Gastrocnemius medialis (tissue), 4 donors: ENCODE measurements at regions not wholly inside any gene's neighbourhood (a gene's known extent, or its start where the extent isn't known, plus 50 kb on each side); places are given as distances from the start of the nearest gene placed in this dataset.

Experiments used
- ATAC-seq, 2 donors: fragments of 150-250 bp; one replicate each; pipeline ENCODE4 v1.9.1; 2016
- DNase-seq, 2 donors: peaks; one replicate each; pipeline ENCODE4 v3.0.0-alpha.2; 2019
- H3K27ac ChIP-seq, 4 donors: fragments of 200-600 bp; sonication (generic); 1 replicate in 1 of 4; 2 replicates in 3 of 4; pipeline ENCODE4 v1.5.1; 2016 to 2018; ENCODE audit warnings: mild to moderate bottlenecking in 2 of 4, moderate library complexity in 1 of 4
- H3K27me3 ChIP-seq, 3 donors: fragments of 200-600 bp; sonication (generic) in 2 of 3; 1 replicate in 1 of 3; 2 replicates in 2 of 3; pipeline versions ENCODE4 v1.5.1 to v1.6.0; 2016 to 2019; ENCODE audit warnings: mild to moderate bottlenecking in 1 of 3, moderate library complexity in 1 of 3
- H3K36me3 ChIP-seq, 2 donors: fragments of 200-600 bp; sonication (generic) in 1 of 2; one replicate each; pipeline ENCODE4 v1.5.1; 2017 to 2018
- H3K4me1 ChIP-seq, 2 donors: fragments of 200-600 bp; sonication (generic) in 1 of 2; one replicate each; pipeline ENCODE4 v1.5.1; 2016 to 2017; ENCODE audit warnings: mild to moderate bottlenecking in 2 of 2
- H3K4me3 ChIP-seq, 4 donors: fragments of 200-600 bp; sonication (generic) in 3 of 4; 1 replicate in 1 of 4; 2 replicates in 3 of 4; pipeline ENCODE4 v1.5.1; 2016 to 2019; ENCODE audit warnings: mild to moderate bottlenecking in 2 of 4
- H3K9me3 ChIP-seq, 3 donors: fragments of 200-600 bp; sonication (generic) in 2 of 3; 1 replicate in 1 of 3; 2 replicates in 2 of 3; pipeline ENCODE4 v1.5.1; 2016 to 2019
- CTCF ChIP-seq, 5 experiments: fragments of 450-650 bp in 3 of 5; fragments of 200-600 bp in 2 of 5; sonication (generic) in 2 of 5; IDR thresholded peaks in 4 of 5; conservative IDR thresholded peaks in 1 of 5; 1 replicate in 4 of 5; 2 replicates in 1 of 5; pipeline ENCODE4 v1.5.1; 2016 to 2019; ENCODE audit warnings: antibody characterized with exemption in 5 of 5, mild to moderate bottlenecking in 3 of 5, moderate library complexity in 3 of 5
- POLR2A ChIP-seq, 2 donors: fragments of 450-650 bp; IDR thresholded peaks; one replicate each; pipeline ENCODE4 v1.6.1; 2017; ENCODE audit warnings: antibody characterized with exemption in 2 of 2, mild to moderate bottlenecking in 2 of 2, moderate library complexity in 2 of 2
- in situ Hi-C, 4 donors: fragments of 200-750 bp; cut with MboI; loops; one replicate each; pipeline versions ENCODE4 v1.15.0 to v1.8.0; 2017; ENCODE audit warnings: low sequenced_read_pairs in 4 of 4
- intact Hi-C: fragments of 100-400 bp; cut with DNase I; formaldehyde crosslinking; loops from one replicate; pipeline ENCODE4 v1.15.1; 2023; ENCODE audit warnings: low total_unique reads

- no peak for TF ChIP-seq POLR2A (IDR thresholded peaks at IDR 0.05)
- no peak for TF ChIP-seq CTCF (IDR thresholded peaks at IDR 0.05 in 4 of 5, conservative IDR thresholded peaks at IDR 0.05 in 1 of 5)
- intact Hi-C loops (no loop called here), in situ Hi-C loops (no loop called here)
- no peaks in the 10 kb centered on the region for H3K4me1 ChIP-seq
- H3K4me3 ChIP-seq = no peak overlapping the region
- H3K9me3 ChIP-seq = no peaks in the 10 kb centered on the region
- no peak overlapping the region for H3K27ac ChIP-seq
- H3K27me3 ChIP-seq = no peaks in the 10 kb centered on the region
- DNase-seq = no peak
- ATAC-seq = no peak
- H3K36me3 ChIP-seq = no peaks in the 10 kb centered on the region
Observed at GRCh38 chr13:58474581-58474980, 843.0 kb downstream of the PCDH17 start.

GRCh38 chr13:58476206-58476918 lies 844.8 kb downstream of the PCDH17 start:
- no peaks in the 10 kb centered on the region for H3K9me3 ChIP-seq
- no peak for DNase-seq
- no peak for TF ChIP-seq POLR2A (IDR thresholded peaks at IDR 0.05)
- no peak for TF ChIP-seq CTCF (IDR thresholded peaks at IDR 0.05 in 4 of 5, conservative IDR thresholded peaks at IDR 0.05 in 1 of 5)
- in situ Hi-C loops = no loop called here
- no peaks in the 10 kb centered on the region for H3K4me1 ChIP-seq
- no peak for ATAC-seq
- H3K27ac ChIP-seq = no peak overlapping the region
- H3K27me3 ChIP-seq = no peaks in the 10 kb centered on the region
- intact Hi-C loops = no loop called here
- no peak overlapping the region for H3K4me3 ChIP-seq
- H3K36me3 ChIP-seq = no peaks in the 10 kb centered on the region

GRCh38 chr13:58478858-58479257 lies 847.3 kb downstream of the PCDH17 start:
- no peaks in the 10 kb centered on the region for H3K27me3 ChIP-seq
- no peaks in the 10 kb centered on the region for H3K4me1 ChIP-seq
- ATAC-seq (no peak), DNase-seq (no peak)
- TF ChIP-seq CTCF (IDR thresholded peaks at IDR 0.05 in 4 of 5, conservative IDR thresholded peaks at IDR 0.05 in 1 of 5) = no peak
- no peak for TF ChIP-seq POLR2A (IDR thresholded peaks at IDR 0.05)
- H3K36me3 ChIP-seq = no peaks in the 10 kb centered on the region
- no peak overlapping the region for H3K27ac ChIP-seq
- H3K9me3 ChIP-seq = no peaks in the 10 kb centered on the region
- intact Hi-C loops = no loop called here
- no peak overlapping the region for H3K4me3 ChIP-seq
- in situ Hi-C loops = no loop called here

GRCh38 chr13:58480061-58480460 lies 848.5 kb downstream of the PCDH17 start:
- intact Hi-C loops = no loop called here
- in situ Hi-C loops = no loop called here
- Histone ChIP-seq H3K4me1 (no peaks in the 10 kb centered on the region), H3K4me3 (no peak overlapping the region), H3K27me3 (no peaks in the 10 kb centered on the region), H3K9me3 (no peaks in the 10 kb centered on the region), H3K36me3 (no peaks in the 10 kb centered on the region), H3K27ac (no peak overlapping the region)
- no peak for TF ChIP-seq CTCF (IDR thresholded peaks at IDR 0.05 in 4 of 5, conservative IDR thresholded peaks at IDR 0.05 in 1 of 5)
- TF ChIP-seq POLR2A (IDR thresholded peaks at IDR 0.05) = no peak
- DNase-seq (no peak), ATAC-seq (no peak)

GRCh38 chr13:58488251-58488650 lies 856.7 kb downstream of the PCDH17 start:
- DNase-seq (no peak), ATAC-seq (no peak)
- in situ Hi-C loops = no loop called here
- no peaks in the 10 kb centered on the region for H3K4me1 ChIP-seq
- H3K27me3 ChIP-seq = no peaks in the 10 kb centered on the region
- H3K27ac ChIP-seq = no peak overlapping the region
- no peaks in the 10 kb centered on the region for H3K36me3 ChIP-seq
- TF ChIP-seq CTCF (IDR thresholded peaks at IDR 0.05 in 4 of 5, conservative IDR thresholded peaks at IDR 0.05 in 1 of 5) (no peak), POLR2A (IDR thresholded peaks at IDR 0.05) (no peak)
- H3K9me3 ChIP-seq = no peaks in the 10 kb centered on the region
- no peak overlapping the region for H3K4me3 ChIP-seq
- intact Hi-C loops = no loop called here
